ENCODE measurements at regions not wholly inside any gene's neighbourhood (a gene's known extent, or its start where the extent isn't known, plus 50 kb on each side); places are given as distances from the start of the nearest gene placed in this dataset.

DNA sequence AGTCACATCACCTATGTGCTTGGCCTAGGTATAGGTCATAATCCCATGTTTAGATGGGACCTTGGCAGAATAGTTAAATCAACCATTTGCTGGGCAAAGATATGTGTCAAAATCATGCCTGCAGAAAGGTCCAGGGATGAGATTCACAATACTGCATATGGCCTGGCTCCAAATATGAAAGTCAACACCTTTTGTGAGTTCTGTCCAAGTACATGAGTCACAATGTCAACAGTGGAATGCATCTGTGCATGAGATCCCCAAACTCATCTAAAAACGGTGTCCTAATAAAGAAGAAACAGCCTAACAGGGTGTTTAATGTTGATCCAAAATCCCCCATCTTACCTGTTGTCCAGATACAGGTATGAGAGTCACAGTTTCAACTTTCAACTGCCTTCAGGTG is 1847.5 kb downstream of the TP53TG3F start:
- intact Hi-C loops (cut with DNase I), result no loop called here
- no peaks in the 10 kb centered on the region for H3K36me3 ChIP-seq
- no peaks in the 10 kb centered on the region for H3K27me3 ChIP-seq
- no peaks in the 10 kb centered on the region for H3K4me1 ChIP-seq
- no peak overlapping the region for H3K4me3 ChIP-seq
- 1 to 8% methylated on average over 1 of the region's 1 CpG for WGBS, 2 donors
- DNase-seq, result no peak
- H3K9me3 ChIP-seq, result no peaks in the 10 kb centered on the region
- TF ChIP-seq, protein P1, sequence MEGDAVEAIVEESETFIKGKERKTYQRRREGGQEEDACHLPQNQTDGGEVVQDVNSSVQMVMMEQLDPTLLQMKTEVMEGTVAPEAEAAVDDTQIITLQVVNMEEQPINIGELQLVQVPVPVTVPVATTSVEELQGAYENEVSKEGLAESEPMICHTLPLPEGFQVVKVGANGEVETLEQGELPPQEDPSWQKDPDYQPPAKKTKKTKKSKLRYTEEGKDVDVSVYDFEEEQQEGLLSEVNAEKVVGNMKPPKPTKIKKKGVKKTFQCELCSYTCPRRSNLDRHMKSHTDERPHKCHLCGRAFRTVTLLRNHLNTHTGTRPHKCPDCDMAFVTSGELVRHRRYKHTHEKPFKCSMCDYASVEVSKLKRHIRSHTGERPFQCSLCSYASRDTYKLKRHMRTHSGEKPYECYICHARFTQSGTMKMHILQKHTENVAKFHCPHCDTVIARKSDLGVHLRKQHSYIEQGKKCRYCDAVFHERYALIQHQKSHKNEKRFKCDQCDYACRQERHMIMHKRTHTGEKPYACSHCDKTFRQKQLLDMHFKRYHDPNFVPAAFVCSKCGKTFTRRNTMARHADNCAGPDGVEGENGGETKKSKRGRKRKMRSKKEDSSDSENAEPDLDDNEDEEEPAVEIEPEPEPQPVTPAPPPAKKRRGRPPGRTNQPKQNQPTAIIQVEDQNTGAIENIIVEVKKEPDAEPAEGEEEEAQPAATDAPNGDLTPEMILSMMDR (IDR thresholded peaks at IDR 0.05), result no peak
- TF ChIP-seq POLR2A (IDR thresholded peaks at IDR 0.05) (no peak), EP300 (IDR thresholded peaks at IDR 0.05) (no peak), POLR2AphosphoS5 (IDR thresholded peaks at IDR 0.05) (no peak)
- H3K27ac ChIP-seq, result no peak overlapping the region

DNA sequence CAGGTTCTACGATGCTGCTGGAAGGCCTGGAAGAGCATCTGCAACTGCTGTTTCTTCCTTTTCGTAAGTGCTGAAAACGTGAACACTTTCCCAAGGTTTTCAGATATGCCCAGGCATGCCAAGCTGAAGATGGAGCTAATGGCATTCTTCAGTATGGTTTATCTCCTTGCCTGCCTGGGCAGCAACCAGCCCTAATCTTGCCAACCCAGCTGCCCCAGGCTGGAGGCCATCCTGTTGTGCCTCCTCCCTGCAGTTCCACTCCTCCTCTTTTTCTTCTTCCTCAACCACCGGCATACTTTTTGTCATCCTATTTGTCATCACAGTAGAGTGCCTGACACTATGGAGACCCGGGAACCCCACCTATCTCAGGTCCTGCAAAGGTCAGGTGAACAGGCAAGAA is 1849.3 kb downstream of the TP53TG3F start:
- Histone ChIP-seq H3K27me3 (no peaks in the 10 kb centered on the region), H3K27ac (no peak overlapping the region), H3K9me3 (no peaks in the 10 kb centered on the region), H3K4me3 (no peak overlapping the region), H3K36me3 (no peaks in the 10 kb centered on the region), H3K4me1 (no peaks in the 10 kb centered on the region)
- intact Hi-C loops (cut with DNase I), result no loop called here
- no peak for DNase-seq
- TF ChIP-seq POLR2A (IDR thresholded peaks at IDR 0.05), result no peak
- no peak for TF ChIP-seq POLR2AphosphoS5 (IDR thresholded peaks at IDR 0.05)
- TF ChIP-seq EP300 (IDR thresholded peaks at IDR 0.05), result no peak
- TF ChIP-seq, protein P1 (IDR thresholded peaks at IDR 0.05), result no peak
- 75 to 78% methylated on average over 5 of the region's 5 CpGs for WGBS, 2 donors

DNA sequence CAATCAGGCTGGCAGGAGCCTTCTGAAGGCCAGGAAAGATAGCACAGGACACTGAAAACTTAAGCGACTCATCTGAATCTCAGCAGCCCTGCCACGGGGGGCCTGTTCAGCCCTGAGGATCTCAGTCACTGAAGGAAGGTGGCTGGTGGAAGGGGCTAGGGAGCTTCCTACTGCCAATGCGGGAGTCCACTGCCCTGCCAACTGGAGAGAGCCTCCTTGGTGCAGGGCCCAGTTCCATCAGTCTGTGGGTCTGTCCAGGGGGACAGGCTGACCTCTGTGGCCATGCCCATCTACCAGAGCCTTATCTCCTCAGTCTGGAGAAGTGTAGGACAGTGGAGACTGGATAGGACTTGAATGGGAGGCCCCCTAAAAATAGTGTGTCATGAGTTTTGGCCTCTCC is 1851.6 kb downstream of the TP53TG3F start:
- Histone ChIP-seq H3K9me3 (peaks cover 0 to 7% (median 0%) of the 10 kb centered on the region in 4 donors), H3K27ac (no peak overlapping the region), H3K36me3 (no peaks in the 10 kb centered on the region), H3K27me3 (no peaks in the 10 kb centered on the region), H3K4me1 (no peaks in the 10 kb centered on the region), H3K4me3 (no peak overlapping the region)
- no peak for DNase-seq
- intact Hi-C loops (cut with DNase I), result no loop called here
- WGBS, 2 donors, result 83% methylated on average over 3 of the region's 3 CpGs
- TF ChIP-seq POLR2A (IDR thresholded peaks at IDR 0.05) (no peak), POLR2AphosphoS5 (IDR thresholded peaks at IDR 0.05) (no peak), EP300 (IDR thresholded peaks at IDR 0.05) (no peak)
- TF ChIP-seq, protein P1 (IDR thresholded peaks at IDR 0.05), result no peak

DNA sequence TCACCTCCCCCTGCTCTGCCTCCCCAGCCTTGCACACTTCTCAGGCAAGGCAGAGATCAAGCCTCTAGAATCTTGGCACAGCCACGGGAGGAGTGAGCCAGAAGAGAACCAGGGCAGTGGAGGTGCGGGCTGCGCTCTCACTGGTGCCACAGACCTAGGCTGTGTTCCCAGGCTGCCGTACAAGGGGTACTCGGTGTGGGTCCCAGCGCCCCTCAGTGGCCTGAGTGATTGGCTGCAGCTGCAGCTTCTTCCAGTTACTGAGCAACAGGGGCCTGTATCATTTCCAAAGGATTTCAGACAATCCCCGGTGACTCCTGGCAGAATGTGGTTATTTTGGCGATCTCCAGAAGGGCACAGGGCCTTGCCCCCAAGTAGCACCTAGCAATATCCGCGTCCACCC is 1852.1 kb downstream of the TP53TG3F start:
- Histone ChIP-seq H3K9me3 (peaks cover 0 to 7% (median 0%) of the 10 kb centered on the region in 4 donors), H3K27ac (no peak overlapping the region), H3K36me3 (no peaks in the 10 kb centered on the region), H3K27me3 (no peaks in the 10 kb centered on the region), H3K4me3 (no peak overlapping the region), H3K4me1 (no peaks in the 10 kb centered on the region)
- TF ChIP-seq, protein P1 (IDR thresholded peaks at IDR 0.05), result no peak
- TF ChIP-seq POLR2AphosphoS5 (IDR thresholded peaks at IDR 0.05) (no peak), POLR2A (IDR thresholded peaks at IDR 0.05) (no peak), EP300 (IDR thresholded peaks at IDR 0.05) (no peak)
- 67 to 75% methylated on average over 10 of the region's 10 CpGs for WGBS, 2 donors
- intact Hi-C loops (cut with DNase I), result no loop called here
- no peak for DNase-seq

DNA sequence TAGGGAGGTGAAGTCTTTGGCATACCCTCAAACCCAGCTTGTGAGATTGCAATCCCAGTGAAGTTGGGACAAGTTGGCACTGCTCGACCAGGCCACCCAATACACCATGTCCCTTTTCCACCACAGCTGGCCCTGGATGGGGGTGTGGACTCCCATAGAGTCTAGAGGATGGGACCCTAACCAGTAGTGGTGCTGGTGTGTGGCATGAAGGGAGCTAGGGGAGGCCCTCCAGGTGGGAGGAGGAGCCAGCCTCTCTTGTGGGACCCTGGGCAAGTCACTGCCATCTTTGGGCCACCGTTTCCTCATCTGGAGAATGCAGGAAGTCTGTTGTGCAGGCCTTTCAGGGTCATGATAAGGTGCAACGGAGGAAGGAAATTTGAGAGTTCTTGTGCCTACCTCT is 1854.9 kb downstream of the TP53TG3F start:
- TF ChIP-seq POLR2A (IDR thresholded peaks at IDR 0.05), result no peak
- TF ChIP-seq, protein P1 (IDR thresholded peaks at IDR 0.05), result no peak
- TF ChIP-seq EP300 (IDR thresholded peaks at IDR 0.05), result no peak
- TF ChIP-seq POLR2AphosphoS5 (IDR thresholded peaks at IDR 0.05), result no peak
- WGBS, 2 donors, result 42 to 44% methylated on average over 3 of the region's 3 CpGs
- no peak for DNase-seq
- no peak overlapping the region for H3K4me3 ChIP-seq
- no peaks in the 10 kb centered on the region for H3K4me1 ChIP-seq
- H3K36me3 ChIP-seq, result no peaks in the 10 kb centered on the region
- H3K27ac ChIP-seq, result no peak overlapping the region
- intact Hi-C loops (cut with DNase I), result no loop called here
- no peaks in the 10 kb centered on the region for H3K27me3 ChIP-seq
- peaks cover 0 to 7% (median 0%) of the 10 kb centered on the region in 4 donors for H3K9me3 ChIP-seq

All from sigmoid colon (tissue), 6 donors.